ENCODE measurements at regions not wholly inside any gene's neighbourhood (a gene's known extent, or its start where the extent isn't known, plus 50 kb on each side); places are given as distances from the start of the nearest gene placed in this dataset.

- no peak for DNase-seq (ENCODE audit: extremely low read depth, low read depth, low spot score)
These were observed 64.7 kb upstream of the XCR1 start for GRCh38 chr3:46091741-46092701.

DNA sequence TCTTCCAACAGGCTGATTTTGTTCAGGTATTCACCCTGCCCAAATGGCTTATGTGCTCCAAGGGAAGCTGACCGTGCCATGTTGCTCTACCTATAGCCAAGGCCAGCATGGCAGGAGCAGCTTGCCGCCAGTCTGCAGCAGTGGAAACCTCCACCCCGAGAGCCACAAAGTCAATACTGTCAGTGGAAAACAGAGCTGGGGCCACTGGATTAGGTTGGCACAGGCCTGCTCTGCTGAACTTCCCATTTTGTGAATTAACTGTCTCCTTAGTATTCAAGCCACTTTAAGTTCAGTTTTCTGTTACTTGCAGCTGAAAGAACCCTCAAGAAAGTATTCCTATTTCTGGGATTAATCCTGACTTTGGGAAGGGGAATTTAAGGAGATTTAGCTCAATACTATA, 63.8 kb upstream of the XCR1 start:
- DNase-seq (ENCODE audit: extremely low read depth, low read depth, low spot score) = no peak

DNA sequence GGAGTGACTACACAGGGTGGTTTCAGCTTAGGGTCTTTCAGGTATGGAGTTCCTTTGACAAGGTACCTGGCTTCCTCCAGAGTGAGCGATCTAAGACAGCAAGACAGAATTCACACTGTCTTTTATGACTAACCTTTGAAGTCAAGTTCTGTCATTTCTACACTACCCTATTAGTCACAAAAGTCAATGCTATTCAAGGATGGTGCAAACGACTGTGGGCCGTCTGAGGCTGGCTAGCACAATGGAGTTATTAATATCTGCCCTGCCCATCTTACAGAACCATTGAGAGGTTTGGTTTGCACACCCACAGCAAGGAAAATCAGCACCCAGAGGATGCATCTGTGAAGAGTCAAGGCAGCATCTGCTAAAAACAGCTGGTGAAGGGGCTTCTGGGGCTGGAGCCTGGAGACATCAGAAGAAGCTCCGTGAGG, 62.9 kb upstream of the XCR1 start:
- no peak for DNase-seq (ENCODE audit: extremely low read depth, low read depth, low spot score)

GRCh38 chr3:46089237-46090011, 62.1 kb upstream of the XCR1 start:
- DNase-seq (ENCODE audit: extremely low read depth, low read depth, low spot score) = no peak

DNA sequence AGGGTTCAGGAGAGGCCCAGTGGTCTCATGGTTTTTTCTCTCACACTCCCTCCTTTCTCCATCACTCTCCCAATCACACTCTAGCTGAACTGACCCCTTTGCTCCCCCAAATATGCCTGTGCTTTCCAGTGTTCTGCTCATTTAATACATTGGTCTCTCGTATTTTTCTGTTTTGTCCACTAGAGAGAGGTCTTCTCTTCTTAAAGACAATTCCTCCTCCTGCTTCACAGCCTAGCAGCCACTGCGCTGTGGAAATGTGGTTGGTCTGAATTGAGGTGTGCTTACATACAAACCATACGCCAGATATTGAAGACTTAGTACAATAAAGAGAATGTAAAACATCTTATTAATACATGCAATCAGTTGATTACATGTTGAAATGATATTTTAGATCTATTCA, 60.6 kb upstream of the XCR1 start:
- DNase-seq (ENCODE audit: extremely low read depth, low read depth, low spot score) = no peak

DNA sequence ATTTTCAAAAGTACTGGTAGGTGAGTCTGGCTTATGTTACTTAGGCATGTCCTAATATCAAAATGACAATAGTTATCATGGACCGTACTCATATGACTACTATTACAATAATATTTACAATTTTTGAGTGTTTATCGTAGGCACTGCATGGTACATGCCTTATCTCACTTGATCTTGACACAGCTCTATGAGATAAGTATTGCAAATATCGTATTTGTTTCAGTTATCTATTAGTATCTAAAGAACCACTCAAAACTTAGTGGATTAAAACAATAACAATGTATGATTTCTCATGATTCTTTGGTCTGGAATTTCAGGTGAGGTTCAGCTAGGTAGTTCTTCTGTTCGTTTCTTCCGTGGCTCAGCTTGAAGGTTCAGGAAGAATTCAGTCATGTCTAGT, 59.7 kb upstream of the XCR1 start:
- no peak for DNase-seq (ENCODE audit: extremely low read depth, low read depth, low spot score)

- no peak for DNase-seq (ENCODE audit: extremely low read depth, low read depth, low spot score)
These were observed 58.8 kb upstream of the XCR1 start for GRCh38 chr3:46086083-46086437.

GRCh38 chr3:46085421-46086082, 58.3 kb upstream of the XCR1 start:
- DNase-seq (ENCODE audit: extremely low read depth, low read depth, low spot score) = no peak

GRCh38 chr3:46083956-46084355, 56.7 kb upstream of the XCR1 start:
- no peak for DNase-seq (ENCODE audit: extremely low read depth, low read depth, low spot score)

GRCh38 chr3:46082849-46083248, 55.6 kb upstream of the XCR1 start:
- DNase-seq (ENCODE audit: extremely low read depth, low read depth, low spot score) = no peak

- no peak for DNase-seq (ENCODE audit: extremely low read depth, low read depth, low spot score)
These were observed 54.7 kb upstream of the XCR1 start for GRCh38 chr3:46082021-46082420.

DNA sequence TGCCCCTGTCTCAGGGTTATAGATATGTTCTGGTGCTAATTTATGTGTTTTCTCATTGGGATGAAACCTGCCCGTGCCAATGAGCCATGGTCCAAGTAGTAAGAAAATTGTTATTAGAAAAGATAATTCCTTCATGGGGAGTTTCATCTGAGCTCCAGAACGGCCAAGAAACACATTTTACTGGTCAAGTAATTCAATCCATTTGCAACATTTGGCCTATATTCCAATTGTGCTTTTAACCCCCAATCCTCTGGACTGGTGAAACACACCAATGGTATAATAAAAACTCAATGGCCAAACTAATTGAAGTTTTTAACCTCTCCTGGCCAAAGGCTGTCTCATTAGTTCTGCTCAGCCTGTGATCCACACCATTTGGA, 53.7 kb upstream of the XCR1 start:
- no peak for DNase-seq (ENCODE audit: extremely low read depth, low read depth, low spot score)

DNA sequence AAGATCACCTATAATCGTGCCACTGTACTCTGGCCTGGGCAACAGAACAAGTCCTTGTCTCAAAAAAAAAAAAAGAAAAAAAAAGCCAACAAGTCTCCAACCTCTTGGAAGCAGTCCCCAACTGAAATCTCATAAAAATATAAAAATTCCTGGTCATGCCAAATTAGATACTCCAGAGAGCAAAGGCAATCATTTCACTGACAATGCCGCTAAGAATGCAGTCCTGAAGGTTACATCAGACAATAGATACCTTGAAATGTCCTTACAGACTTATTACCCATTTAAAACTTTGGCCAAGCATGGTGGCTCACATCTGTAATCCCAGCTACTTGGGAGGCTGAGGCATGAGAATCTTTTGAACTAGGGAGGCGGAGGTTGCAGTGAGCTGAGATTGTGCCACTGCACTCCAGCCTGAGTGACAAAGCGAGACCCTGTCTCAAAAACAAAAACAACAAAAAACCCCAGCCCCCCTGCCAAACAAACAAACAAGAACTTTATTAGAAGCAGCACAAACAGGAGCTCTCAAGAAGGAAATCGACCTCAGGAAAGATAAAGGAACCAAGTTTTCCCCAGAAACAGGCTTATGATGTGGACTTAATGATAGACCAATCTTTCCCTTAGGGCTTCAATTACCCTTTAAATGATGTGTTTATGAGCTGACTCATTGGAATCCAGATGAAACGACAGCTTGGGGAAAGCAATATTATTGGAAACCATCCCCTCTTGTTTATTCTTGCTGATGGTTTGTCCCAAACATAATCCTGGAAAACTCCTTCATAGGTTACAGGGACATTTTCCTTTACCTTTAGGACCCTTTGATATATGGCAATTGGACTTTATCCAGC, 53.1 kb upstream of the XCR1 start:
- no peak for DNase-seq (ENCODE audit: extremely low read depth, low read depth, low spot score)

- DNase-seq (ENCODE audit: extremely low read depth, low read depth, low spot score) = peak; percentile 81
These were observed 51.6 kb upstream of the XCR1 start for GRCh38 chr3:46078712-46079400.

All from glomerular endothelial cell (primary cell).